GM12878 (cell line): ENCODE measurements at regions not wholly inside any gene's neighbourhood (a gene's known extent, or its start where the extent isn't known, plus 50 kb on each side); places are given as distances from the start of the nearest gene placed in this dataset.

Source experiments
- ATAC-seq: fragments of 200-7000 bp; cut with Tn5 transposase; 3 replicates; pipeline ENCODE4 v1.9.1; 2020; ENCODE audit warnings: mild to moderate bottlenecking, moderate library complexity
- BruUV-seq: library from RNA; stranded (reverse); fragments of 400-500 nt; replicated peaks from 2 replicates; lab custom pipeline; 2021; lab: Mats Ljungman, UMichigan
- CTCF ChIA-PET: fragments of 300-600 bp; sonication (Branson Sonifier 250); formaldehyde crosslinking; extraction: SDS; loops from one replicate; lab custom pipeline; 2021; ENCODE audit warnings: inconsistent platforms; lab: Yijun Ruan, JAX
- POLR2A ChIA-PET: fragments of 350-600 bp; formaldehyde crosslinking; extraction: SDS; loops from one replicate; lab custom pipeline; 2021; ENCODE audit warnings: inconsistent platforms; lab: Charles Lee
- RAD21 ChIA-PET: fragments of 300-600 bp; sonication (Branson Sonifier 250); formaldehyde crosslinking; loops from one replicate; lab custom pipeline; 2023; ENCODE audit warnings: antibody characterized with exemption; ENCODE audit not compliant: unreplicated experiment; lab: Charles Lee
- SMC1A ChIA-PET: fragments of 300-600 bp; sonication (Branson Sonifier 250); formaldehyde crosslinking; loops from one replicate; lab custom pipeline; 2023; ENCODE audit not compliant: unreplicated experiment, uncharacterized antibody; lab: Charles Lee
- DNase-seq: peaks from one replicate; pipeline ENCODE4 v3.0.0-alpha.2; 2011; ENCODE audit warnings: low read depth, low spot score
- FAIRE-seq: peaks from 3 replicates; lab custom pipeline; 2011; peaks lifted over from hg19 to GRCh38; lab: Jason Lieb, UNC
- H2AFZ ChIP-seq: 2 replicates; pipeline ENCODE4 v1.6.0; 2011; ENCODE audit warnings: low read depth, low read length, control low read depth; ENCODE audit not compliant: control insufficient read depth
- H3K27ac ChIP-seq: 2 replicates; pipeline ENCODE4 v1.5.1; 2011; ENCODE audit warnings: control low read depth; ENCODE audit not compliant: control insufficient read depth, insufficient read depth
- H3K27me3 ChIP-seq, 2 experiments: replicated peaks in 1 of 2; 2 replicates each; pipeline versions ENCODE4 v1.6.0 to v1.6.1; 2011; ENCODE audit warnings: low read length in 1 of 2; ENCODE audit not compliant: control insufficient read depth in 2 of 2, insufficient read depth in 2 of 2
- H3K36me3 ChIP-seq, 2 experiments: 2 replicates each; pipeline ENCODE4 v1.5.1; 2011; ENCODE audit warnings: low read length in 1 of 2; ENCODE audit not compliant: control insufficient read depth in 2 of 2, insufficient read depth in 2 of 2
- H3K4me1 ChIP-seq: 2 replicates; pipeline ENCODE4 v1.6.1; 2011; ENCODE audit warnings: mild to moderate bottlenecking, low read length, moderate library complexity, mixed read lengths; ENCODE audit not compliant: control insufficient read depth, insufficient read depth
- H3K4me2 ChIP-seq: 2 replicates; pipeline ENCODE4 v1.6.0; 2011; ENCODE audit warnings: control low read depth; ENCODE audit not compliant: control insufficient read depth, insufficient read depth
- H3K4me3 ChIP-seq: fragments of 200-600 bp; sonication (generic); 2 replicates; pipeline ENCODE4 v1.5.1; 2016
- H3K79me2 ChIP-seq: 2 replicates; pipeline ENCODE4 v1.6.0; 2011; ENCODE audit warnings: low read length; ENCODE audit not compliant: control insufficient read depth, insufficient read depth
- H3K9ac ChIP-seq: 2 replicates; pipeline ENCODE4 v1.8.0; 2011; ENCODE audit warnings: low read length, control low read depth, mixed read lengths; ENCODE audit not compliant: control insufficient read depth, insufficient read depth
- H3K9me3 ChIP-seq: replicated peaks from 3 replicates; pipeline ENCODE4 v1.5.1; 2011; ENCODE audit warnings: mild to moderate bottlenecking, low read length; ENCODE audit not compliant: control insufficient read depth, insufficient read depth
- H4K20me1 ChIP-seq: 2 replicates; pipeline ENCODE4 v1.6.0; 2011; ENCODE audit not compliant: control insufficient read depth, insufficient read depth
- BCL3 ChIP-seq: IDR thresholded peaks from 2 replicates; pipeline ENCODE4 v1.6.1; 2011; ENCODE audit warnings: borderline replicate concordance, low read depth, mild to moderate bottlenecking, moderate library complexity, low read length; ENCODE audit not compliant: insufficient read depth, poor library complexity, severe bottlenecking
- E2F8 ChIP-seq: fragments of 450-650 bp; IDR thresholded peaks from 2 replicates; pipeline ENCODE4 v1.6.1; 2018; ENCODE audit warnings: mild to moderate bottlenecking, low read depth, moderate library complexity; ENCODE audit not compliant: partially characterized antibody
- ETV6 ChIP-seq, 2 experiments: fragments of 450-650 bp in 1 of 2; IDR thresholded peaks in 1 of 2; conservative IDR thresholded peaks in 1 of 2; 2 replicates each; pipeline ENCODE4 v1.6.1; 2014; ENCODE audit warnings: antibody characterized with exemption in 1 of 2, borderline replicate concordance in 1 of 2, low read depth in 1 of 2, mild to moderate bottlenecking in 1 of 2, moderate library complexity in 1 of 2
- MYB ChIP-seq: fragments of 150-350 bp; IDR thresholded peaks from 2 replicates; pipeline ENCODE4 v1.6.1; 2014; ENCODE audit warnings: mild to moderate bottlenecking, low read depth, low read length, borderline replicate concordance
- NBN ChIP-seq: fragments of 450-650 bp; IDR thresholded peaks from 2 replicates; pipeline ENCODE4 v1.6.1; 2016
- NRF1 ChIP-seq: conservative IDR thresholded peaks from 2 replicates; pipeline ENCODE4 v1.6.1; 2011; ENCODE audit warnings: mild to moderate bottlenecking, low read depth, low read length, improper control_type of control experiment
- PRDM15 ChIP-seq: fragments of 450-650 bp; formaldehyde crosslinking; IDR thresholded peaks from 2 replicates; pipeline ENCODE4 v1.4.0; 2020; ENCODE audit warnings: mild to moderate bottlenecking, moderate library complexity
- RAD51 ChIP-seq: fragments of 450-650 bp; IDR thresholded peaks from 2 replicates; pipeline ENCODE4 v1.6.1; 2016; ENCODE audit warnings: moderate library complexity, mild to moderate bottlenecking, inconsistent platforms
- SIX5 ChIP-seq: IDR thresholded peaks from 2 replicates; pipeline ENCODE4 v1.6.1; 2011; ENCODE audit warnings: mild to moderate bottlenecking, low read depth, low read length, moderate library complexity; ENCODE audit not compliant: severe bottlenecking
- USF1 ChIP-seq: IDR thresholded peaks from 2 replicates; pipeline ENCODE4 v1.6.1; 2011; ENCODE audit warnings: borderline replicate concordance, low read depth, mild to moderate bottlenecking, moderate library complexity, mixed read lengths, low read length; ENCODE audit not compliant: insufficient read depth; ENCODE audit errors: extremely low read length
- YY1 ChIP-seq: IDR thresholded peaks from 2 replicates; pipeline ENCODE4 v1.6.1; 2011; ENCODE audit warnings: low read depth, mild to moderate bottlenecking, low read length
- WGBS: methylation state at CpG from one replicate; pipeline ENCODE4 v1.1.6; 2016; ENCODE audit warnings: low lambda C conversion rate; ENCODE audit not compliant: insufficient replicate concordance, insufficient coverage; ENCODE audit errors: missing lambda C conversion rate; 5-methylcytosine and 5-hydroxymethylcytosine counted together
- in situ Hi-C: fragments of 300-500 bp; cut with MboI; formaldehyde crosslinking; loops from 9 replicates; pipeline ENCODE4 v1.14.3; 2018; ENCODE audit warnings: mixed read lengths
- intact Hi-C: fragments of 100-400 bp; cut with micrococcal nuclease; formaldehyde crosslinking; loops from one replicate; pipeline ENCODE4 v1.14.2; 2022; ENCODE audit not compliant: unreplicated experiment

- SMC1A ChIA-PET: no interaction called here
- FAIRE-seq (no peak), DNase-seq (no peak), ATAC-seq (no peak)
- Histone ChIP-seq H3K27me3 (no peaks in the 10 kb centered on the region), H4K20me1 (no peaks in the 10 kb centered on the region), H3K4me1 (no peaks in the 10 kb centered on the region), H3K4me2 (no peak overlapping the region), H2AFZ (no peak overlapping the region), H3K9ac (no peak overlapping the region), H3K9me3 (no peaks in the 10 kb centered on the region; the same call in 2 of the 3 replicates), H3K36me3 (no peaks in the 10 kb centered on the region), H3K79me2 (no peaks in the 10 kb centered on the region), H3K27ac (no peak overlapping the region), H3K4me3 (no peak overlapping the region)
- BruUV-seq: no TSS peak
- in situ Hi-C loops: no loop called here
- WGBS: 30% methylated on average over 3 of the region's 3 CpGs
- POLR2A ChIA-PET: no interaction called here
- CTCF ChIA-PET: interaction anchor here (0.6 kb wide), 1 partner anchor 24 kb away, joined by 3 read pairs; no protein-coding TSS in a partner anchor
- RAD21 ChIA-PET: no interaction called here
- intact Hi-C loops: no loop called here
- TF ChIP-seq PRDM15: no peak
- TF ChIP-seq YY1: no peak
- no peak for TF ChIP-seq BCL3
- no peak for TF ChIP-seq SIX5
- no peak for TF ChIP-seq ETV6 (conservative IDR thresholded peaks at IDR 0.05 in 1 of 2, IDR thresholded peaks at IDR 0.05 in 1 of 2; ENCODE audit: borderline replicate concordance in 1 of 2, low read depth in 1 of 2)
- no peak for TF ChIP-seq E2F8
- no peak for TF ChIP-seq NBN
- TF ChIP-seq RAD51: no peak
- TF ChIP-seq NRF1: no peak
- no peak for TF ChIP-seq MYB
- TF ChIP-seq USF1: no peak
Measured at GRCh38 chr10:33074443-33074842, 116.4 kb upstream of the ITGB1 start.
